Endodermal cell (in vitro differentiated cells): ENCODE measurements at regions not wholly inside any gene's neighbourhood (a gene's known extent, or its start where the extent isn't known, plus 50 kb on each side); places are given as distances from the start of the nearest gene placed in this dataset.

ENCODE experiments used
- DNase-seq: peaks from one replicate; pipeline ENCODE4 v3.0.0-alpha.2; 2017
- H3K27ac ChIP-seq: 2 replicates; pipeline ENCODE4 v1.5.1; 2013; ENCODE audit warnings: mild to moderate bottlenecking, low read depth, low read length, moderate library complexity
- H3K27me3 ChIP-seq: 2 replicates; pipeline ENCODE4 v1.6.1; 2013; ENCODE audit warnings: mild to moderate bottlenecking, low read length, moderate library complexity; ENCODE audit not compliant: insufficient read depth, control insufficient read depth, poor library complexity, severe bottlenecking
- H3K36me3 ChIP-seq: 2 replicates; pipeline ENCODE4 v1.7.0; 2013; ENCODE audit warnings: mild to moderate bottlenecking, low read length, moderate library complexity; ENCODE audit not compliant: control insufficient read depth, insufficient read depth
- H3K4me1 ChIP-seq: one replicate; pipeline ENCODE4 v1.7.0; 2013; ENCODE audit warnings: low read length; ENCODE audit not compliant: control insufficient read depth, insufficient read depth
- H3K4me3 ChIP-seq: 2 replicates; pipeline ENCODE4 v1.5.1; 2013; ENCODE audit warnings: mild to moderate bottlenecking, low read length, moderate library complexity
- H3K9ac ChIP-seq: 2 replicates; pipeline ENCODE4 v1.6.1; 2013; ENCODE audit warnings: mild to moderate bottlenecking, low read length, moderate library complexity; ENCODE audit not compliant: poor library complexity, severe bottlenecking; ENCODE audit errors: extremely low read depth
- H3K9me3 ChIP-seq: 2 replicates; pipeline ENCODE4 v1.6.1; 2013; ENCODE audit warnings: mild to moderate bottlenecking, low read length, moderate library complexity; ENCODE audit not compliant: control insufficient read depth
- H3K27ac Mint-ChIP-seq: 2 replicates; pipeline ENCODE4 v1.8.0; 2020; ENCODE audit warnings: mixed read lengths
- H3K27me3 Mint-ChIP-seq: 2 replicates; pipeline ENCODE4 v1.8.0; 2021; ENCODE audit warnings: mild to moderate bottlenecking, mixed read lengths; ENCODE audit not compliant: insufficient read depth
- H3K36me3 Mint-ChIP-seq: 2 replicates; pipeline ENCODE4 v1.8.0; 2020; ENCODE audit warnings: low read depth, mixed read lengths
- H3K4me1 Mint-ChIP-seq: 2 replicates; pipeline ENCODE4 v1.8.0; 2020; ENCODE audit warnings: mixed read lengths
- H3K4me3 Mint-ChIP-seq: 2 replicates; pipeline ENCODE4 v1.8.0; 2020; ENCODE audit warnings: mild to moderate bottlenecking, moderate library complexity, mixed read lengths
- H3K9me3 Mint-ChIP-seq: 2 replicates; pipeline ENCODE4 v1.8.0; 2020; ENCODE audit warnings: mild to moderate bottlenecking, mixed read lengths
- WGBS, 2 experiments: methylation state at CpG; one replicate each; pipeline versions ENCODE4 v1.1.5 to v1.1.7; 2013; ENCODE audit warnings: missing lambda C conversion rate in 2 of 2, mixed read lengths in 1 of 2; ENCODE audit not compliant: insufficient coverage in 1 of 2, insufficient read length in 1 of 2; 5-methylcytosine and 5-hydroxymethylcytosine counted together
- TF ChIP-seq, protein P1 (sequence below): fragments of 200-600 bp; sonication (generic); conservative IDR thresholded peaks from 2 replicates; pipeline ENCODE4 v1.5.0; 2021; ENCODE audit warnings: antibody characterized with exemption, mild to moderate bottlenecking

DNA sequence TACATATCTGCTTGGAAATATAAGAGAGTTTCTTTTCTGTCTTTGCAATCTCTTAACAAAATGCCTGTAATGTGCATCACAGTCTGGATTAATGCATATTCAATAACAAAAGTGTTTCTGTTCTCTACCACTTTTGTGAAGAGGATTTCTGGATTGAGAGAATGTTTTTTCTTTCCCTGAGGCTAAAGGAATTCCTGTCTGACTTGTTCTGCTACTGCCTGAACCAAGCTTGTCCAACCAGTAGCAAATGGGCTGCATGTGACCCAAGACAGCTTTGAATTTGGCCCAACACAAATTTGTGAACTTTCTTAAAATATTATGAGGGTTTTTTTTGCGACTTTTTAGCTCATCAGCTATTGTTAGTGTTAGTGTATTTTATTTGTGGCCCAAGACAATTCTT, 1133.9 kb downstream of the SH3BGRL start:
- Histone ChIP-seq H3K27me3 (no peaks in the 10 kb centered on the region), H3K9ac (no peak overlapping the region), H3K9me3 (no peaks in the 10 kb centered on the region), H3K4me1 (no peaks in the 10 kb centered on the region), H3K36me3 (no peaks in the 10 kb centered on the region), H3K27ac (no peak overlapping the region), H3K4me3 (no peak overlapping the region)
- TF ChIP-seq, protein P1, sequence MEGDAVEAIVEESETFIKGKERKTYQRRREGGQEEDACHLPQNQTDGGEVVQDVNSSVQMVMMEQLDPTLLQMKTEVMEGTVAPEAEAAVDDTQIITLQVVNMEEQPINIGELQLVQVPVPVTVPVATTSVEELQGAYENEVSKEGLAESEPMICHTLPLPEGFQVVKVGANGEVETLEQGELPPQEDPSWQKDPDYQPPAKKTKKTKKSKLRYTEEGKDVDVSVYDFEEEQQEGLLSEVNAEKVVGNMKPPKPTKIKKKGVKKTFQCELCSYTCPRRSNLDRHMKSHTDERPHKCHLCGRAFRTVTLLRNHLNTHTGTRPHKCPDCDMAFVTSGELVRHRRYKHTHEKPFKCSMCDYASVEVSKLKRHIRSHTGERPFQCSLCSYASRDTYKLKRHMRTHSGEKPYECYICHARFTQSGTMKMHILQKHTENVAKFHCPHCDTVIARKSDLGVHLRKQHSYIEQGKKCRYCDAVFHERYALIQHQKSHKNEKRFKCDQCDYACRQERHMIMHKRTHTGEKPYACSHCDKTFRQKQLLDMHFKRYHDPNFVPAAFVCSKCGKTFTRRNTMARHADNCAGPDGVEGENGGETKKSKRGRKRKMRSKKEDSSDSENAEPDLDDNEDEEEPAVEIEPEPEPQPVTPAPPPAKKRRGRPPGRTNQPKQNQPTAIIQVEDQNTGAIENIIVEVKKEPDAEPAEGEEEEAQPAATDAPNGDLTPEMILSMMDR, result no peak
- WGBS, 2 experiments, result no CpG with 5 or more reads among the region's 1 CpG
- H3K27ac Mint-ChIP-seq, result no peak overlapping the region
- no peaks in the 10 kb centered on the region for H3K27me3 Mint-ChIP-seq
- DNase-seq, result no peak
- no peak overlapping the region for H3K4me3 Mint-ChIP-seq
- peaks cover 37% of the 10 kb centered on the region for H3K9me3 Mint-ChIP-seq
- H3K4me1 Mint-ChIP-seq, result peaks cover 19% of the 10 kb centered on the region
- H3K36me3 Mint-ChIP-seq, result no peaks in the 10 kb centered on the region

DNA sequence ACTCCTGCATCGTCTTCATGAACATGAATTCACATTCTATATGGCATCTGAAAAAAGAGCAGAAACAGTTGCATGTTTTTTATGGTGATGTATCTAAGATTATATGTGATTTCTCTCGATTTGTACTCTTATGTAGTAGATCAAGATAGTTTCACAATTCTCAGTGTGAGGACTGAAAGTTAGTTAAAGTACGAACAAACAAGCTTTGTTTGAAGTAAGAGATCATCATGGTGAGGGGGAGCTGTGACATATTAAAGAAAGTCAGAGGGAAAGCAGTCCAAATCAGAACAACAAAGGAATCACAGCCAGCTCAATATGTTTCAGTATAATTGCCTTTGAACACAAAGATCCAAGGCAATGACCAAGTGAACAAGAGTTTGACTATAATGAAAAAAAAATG, 1140.6 kb downstream of the SH3BGRL start:
- H3K9ac ChIP-seq, result no peak overlapping the region
- no peak overlapping the region for H3K4me3 ChIP-seq
- no peaks in the 10 kb centered on the region for H3K4me1 Mint-ChIP-seq
- peaks cover 32% of the 10 kb centered on the region for H3K9me3 Mint-ChIP-seq
- no peak for DNase-seq
- H3K27ac ChIP-seq, result no peak overlapping the region
- no peaks in the 10 kb centered on the region for H3K36me3 ChIP-seq
- 64 to 75% methylated on average over 2 of the region's 3 CpGs for WGBS, 2 experiments
- TF ChIP-seq, protein P1, result no peak
- no peaks in the 10 kb centered on the region for H3K4me1 ChIP-seq
- peaks cover 11% of the 10 kb centered on the region for H3K9me3 ChIP-seq
- H3K27me3 Mint-ChIP-seq, result no peaks in the 10 kb centered on the region
- H3K36me3 Mint-ChIP-seq, result no peaks in the 10 kb centered on the region
- H3K27ac Mint-ChIP-seq, result no peak overlapping the region
- H3K27me3 ChIP-seq, result no peaks in the 10 kb centered on the region
- H3K4me3 Mint-ChIP-seq, result no peak overlapping the region

DNA sequence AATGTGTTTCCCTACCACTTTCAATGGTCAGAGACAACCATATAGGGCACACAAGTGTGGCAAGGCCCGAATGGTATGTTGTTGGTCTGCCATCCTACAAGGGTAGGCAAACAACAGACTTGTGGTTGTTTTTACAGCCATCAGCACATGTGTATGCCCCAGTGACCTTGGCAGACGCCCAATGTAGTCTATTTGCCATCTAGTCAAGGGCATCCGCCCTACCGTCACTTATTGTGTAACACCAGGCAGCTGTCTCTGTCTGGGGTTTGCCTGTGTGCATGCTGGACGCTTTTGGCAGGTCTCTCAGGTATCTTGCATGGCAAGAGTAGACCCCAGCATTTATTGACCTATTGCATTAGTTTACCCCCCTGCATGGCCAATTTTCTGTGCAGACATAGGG, 1145.5 kb upstream of the POU3F4 start:
- TF ChIP-seq, protein P1, result no peak
- Histone ChIP-seq H3K4me1 (no peaks in the 10 kb centered on the region), H3K9me3 (no peaks in the 10 kb centered on the region), H3K36me3 (no peaks in the 10 kb centered on the region), H3K27me3 (no peaks in the 10 kb centered on the region), H3K9ac (no peak overlapping the region), H3K4me3 (no peak overlapping the region), H3K27ac (no peak overlapping the region)
- Mint-ChIP-seq H3K36me3 (no peaks in the 10 kb centered on the region), H3K27ac (no peak overlapping the region), H3K9me3 (peaks cover 35% of the 10 kb centered on the region), H3K27me3 (no peaks in the 10 kb centered on the region), H3K4me3 (no peak overlapping the region), H3K4me1 (no peaks in the 10 kb centered on the region)
- DNase-seq, result no peak
- WGBS, 2 experiments, result 80 to 95% methylated on average over 3 to 5 of the region's 5 CpGs
